GM12865 (cell line): ENCODE measurements at regions not wholly inside any gene's neighbourhood (a gene's known extent, or its start where the extent isn't known, plus 50 kb on each side); places are given as distances from the start of the nearest gene placed in this dataset.

ENCODE experiments used
- DNase-seq: peaks from one replicate; pipeline ENCODE4 v3.0.0; 2010; ENCODE audit warnings: low read depth
- H3K4me3 ChIP-seq: 2 replicates; pipeline ENCODE4 v1.5.1; 2011; ENCODE audit warnings: mild to moderate bottlenecking, low read depth, low read length, control low read depth
- TF ChIP-seq, protein P1 (sequence below): IDR thresholded peaks from 2 replicates; pipeline ENCODE4 v1.5.1; 2011; ENCODE audit warnings: low read length, control low read depth, low read depth, inconsistent platforms; ENCODE audit not compliant: insufficient read depth; ENCODE audit errors: missing control alignments

DNA sequence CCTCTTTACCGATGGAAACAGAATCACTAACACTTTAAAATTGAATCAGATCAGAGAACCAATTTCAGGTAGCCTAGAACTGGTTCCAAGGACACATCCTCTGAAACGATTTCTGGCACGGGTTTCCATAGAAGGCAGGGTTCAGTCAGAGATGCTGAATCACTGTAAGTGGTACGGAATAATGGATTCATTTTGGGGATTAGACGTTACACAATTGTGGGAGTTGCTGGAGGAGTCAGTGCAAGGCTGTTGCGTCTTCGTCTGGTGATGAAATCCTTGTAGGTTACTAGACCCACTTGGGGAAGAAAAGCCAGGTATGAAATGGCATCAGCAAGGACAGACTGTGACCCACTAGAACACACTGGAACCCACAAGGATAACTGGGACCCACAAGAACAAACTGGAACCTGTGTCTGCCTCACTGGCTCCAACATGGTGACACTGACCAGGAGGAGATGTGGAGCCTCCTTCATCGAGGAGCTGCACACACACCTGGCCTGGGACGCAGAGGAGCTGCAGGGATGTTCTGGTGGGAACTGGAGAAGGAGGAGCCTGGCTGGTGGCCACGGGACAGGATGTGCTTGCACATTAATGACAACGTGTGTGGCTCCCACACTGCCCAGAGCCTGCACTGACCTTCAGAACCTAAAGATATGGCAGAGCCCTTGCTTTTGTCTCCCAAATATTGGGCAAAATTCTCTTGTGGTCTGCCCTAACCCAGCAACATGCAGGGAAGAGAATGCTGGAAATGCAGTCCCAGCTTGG, 105.1 kb downstream of the TRAPPC11 start:
- no peak for DNase-seq
- H3K4me3 ChIP-seq: no peak overlapping the region
- TF ChIP-seq, protein P1, sequence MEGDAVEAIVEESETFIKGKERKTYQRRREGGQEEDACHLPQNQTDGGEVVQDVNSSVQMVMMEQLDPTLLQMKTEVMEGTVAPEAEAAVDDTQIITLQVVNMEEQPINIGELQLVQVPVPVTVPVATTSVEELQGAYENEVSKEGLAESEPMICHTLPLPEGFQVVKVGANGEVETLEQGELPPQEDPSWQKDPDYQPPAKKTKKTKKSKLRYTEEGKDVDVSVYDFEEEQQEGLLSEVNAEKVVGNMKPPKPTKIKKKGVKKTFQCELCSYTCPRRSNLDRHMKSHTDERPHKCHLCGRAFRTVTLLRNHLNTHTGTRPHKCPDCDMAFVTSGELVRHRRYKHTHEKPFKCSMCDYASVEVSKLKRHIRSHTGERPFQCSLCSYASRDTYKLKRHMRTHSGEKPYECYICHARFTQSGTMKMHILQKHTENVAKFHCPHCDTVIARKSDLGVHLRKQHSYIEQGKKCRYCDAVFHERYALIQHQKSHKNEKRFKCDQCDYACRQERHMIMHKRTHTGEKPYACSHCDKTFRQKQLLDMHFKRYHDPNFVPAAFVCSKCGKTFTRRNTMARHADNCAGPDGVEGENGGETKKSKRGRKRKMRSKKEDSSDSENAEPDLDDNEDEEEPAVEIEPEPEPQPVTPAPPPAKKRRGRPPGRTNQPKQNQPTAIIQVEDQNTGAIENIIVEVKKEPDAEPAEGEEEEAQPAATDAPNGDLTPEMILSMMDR: no peak

- no peak for DNase-seq
- TF ChIP-seq, protein P1: no peak
- H3K4me3 ChIP-seq: no peak overlapping the region
Measured at GRCh38 chr4:183765251-183765911, 106.3 kb downstream of the TRAPPC11 start.

- H3K4me3 ChIP-seq: no peak overlapping the region
- DNase-seq: no peak
- TF ChIP-seq, protein P1: no peak
Measured at GRCh38 chr4:183766140-183766539, 107.0 kb downstream of the TRAPPC11 start.

- TF ChIP-seq, protein P1: no peak
- DNase-seq: no peak
- H3K4me3 ChIP-seq: no peak overlapping the region
Measured at GRCh38 chr4:183770906-183771305, 111.8 kb downstream of the TRAPPC11 start.

- DNase-seq: no peak
- no peak overlapping the region for H3K4me3 ChIP-seq
- TF ChIP-seq, protein P1: no peak
Measured at GRCh38 chr4:183772361-183772760, 113.3 kb downstream of the TRAPPC11 start.

DNA sequence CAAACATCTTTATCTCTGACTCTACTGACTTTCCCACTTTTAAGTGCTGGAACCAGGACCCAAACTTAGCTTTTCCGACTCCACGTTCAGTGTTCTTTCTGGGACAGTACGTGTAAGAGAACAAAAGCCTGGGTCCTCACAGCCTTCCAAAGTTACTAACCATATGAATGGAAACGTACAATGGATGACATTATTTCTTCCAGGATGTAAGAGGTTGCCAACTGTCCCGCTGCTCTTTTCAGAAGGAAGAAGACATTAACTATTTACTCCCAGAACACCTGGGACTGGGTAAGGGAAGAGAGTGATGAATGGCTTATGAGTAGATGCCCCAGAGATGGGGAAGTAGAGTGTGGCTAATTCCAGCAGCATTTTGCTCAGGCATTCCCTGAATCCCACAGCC, 114.7 kb downstream of the TRAPPC11 start:
- DNase-seq: no peak
- H3K4me3 ChIP-seq: no peak overlapping the region
- TF ChIP-seq, protein P1: no peak
